Activated T-cell treated with anti-CD3 and anti-CD28 coated beads, Interleukin-2, amount 50 U/mL, for 72 hours (primary cell): ENCODE measurements at regions not wholly inside any gene's neighbourhood (a gene's known extent, or its start where the extent isn't known, plus 50 kb on each side); places are given as distances from the start of the nearest gene placed in this dataset.

ENCODE experiments used
- ATAC-seq, 2 donors: fragments of 150-1000 bp; cut with Tn5 transposase; replicated peaks in 1 of 2; 2 replicates each; pipeline ENCODE4 v1.10.0; 2021; ENCODE audit warnings: moderate library complexity in 2 of 2, mild to moderate bottlenecking in 1 of 2
- DNase-seq, 2 donors: peaks; one replicate each; pipeline ENCODE4 v3.0.0; 2021 to 2022; ENCODE audit warnings: mixed read lengths in 1 of 2
- H3K27ac Mint-ChIP-seq: one replicate; pipeline ENCODE4 v1.8.0; 2022; ENCODE audit warnings: mild to moderate bottlenecking, moderate library complexity, mixed read lengths
- H3K27me3 Mint-ChIP-seq: one replicate; pipeline ENCODE4 v1.8.0; 2022; ENCODE audit warnings: low read depth, mixed read lengths
- H3K36me3 Mint-ChIP-seq, 2 donors: one replicate each; pipeline ENCODE4 v1.8.0; 2022; ENCODE audit warnings: mixed read lengths in 2 of 2, mild to moderate bottlenecking in 1 of 2; ENCODE audit not compliant: insufficient read depth in 2 of 2
- H3K4me1 Mint-ChIP-seq: one replicate; pipeline ENCODE4 v1.8.0; 2022; ENCODE audit warnings: low read depth, mixed read lengths
- H3K4me3 Mint-ChIP-seq, 2 donors: one replicate each; pipeline ENCODE4 v1.8.0; 2022; ENCODE audit warnings: mild to moderate bottlenecking in 2 of 2, mixed read lengths in 2 of 2, moderate library complexity in 2 of 2
- H3K9me3 Mint-ChIP-seq, 2 donors: one replicate each; pipeline ENCODE4 v1.8.0; 2022; ENCODE audit warnings: mixed read lengths in 2 of 2

GRCh38 chr7:136062625-136063325 is 85.6 kb upstream of the MTPN start:
- peaks cover 24% of the 10 kb centered on the region for H3K4me1 Mint-ChIP-seq
- no peak overlapping the region for H3K4me3 Mint-ChIP-seq
- H3K36me3 Mint-ChIP-seq, result peaks cover 0 to 2% of the 10 kb centered on the region in 2 donors
- no peak for DNase-seq
- ATAC-seq, result no peak
- H3K27me3 Mint-ChIP-seq, result no peaks in the 10 kb centered on the region
- no peak overlapping the region for H3K27ac Mint-ChIP-seq
- H3K9me3 Mint-ChIP-seq, result no peaks in the 10 kb centered on the region

GRCh38 chr7:136061433-136061832 is 84.3 kb upstream of the MTPN start:
- Mint-ChIP-seq H3K9me3 (no peaks in the 10 kb centered on the region), H3K27ac (no peak overlapping the region), H3K36me3 (peaks cover 0 to 2% of the 10 kb centered on the region in 2 donors), H3K27me3 (no peaks in the 10 kb centered on the region), H3K4me3 (no peak overlapping the region), H3K4me1 (peaks cover 24% of the 10 kb centered on the region)
- no peak for ATAC-seq
- DNase-seq, result no peak

GRCh38 chr7:136058546-136058945 is 81.4 kb upstream of the MTPN start:
- Mint-ChIP-seq H3K36me3 (peaks cover 0 to 2% of the 10 kb centered on the region in 2 donors), H3K4me3 (no peak overlapping the region)

GRCh38 chr7:136057509-136057908 is 80.3 kb upstream of the MTPN start:
- Mint-ChIP-seq H3K27me3 (no peaks in the 10 kb centered on the region), H3K36me3 (peaks cover 0 to 2% of the 10 kb centered on the region in 2 donors), H3K27ac (no peak overlapping the region), H3K4me3 (no peak overlapping the region), H3K9me3 (no peaks in the 10 kb centered on the region), H3K4me1 (peaks cover 7% of the 10 kb centered on the region)
- ATAC-seq, result no peak
- DNase-seq, result no peak

More at GRCh38 chr7:136058546-136058945, 81.4 kb upstream of the MTPN start:
- DNase-seq, result no peak
- H3K27ac Mint-ChIP-seq, result peak overlapping the region; percentile 79
- H3K4me1 Mint-ChIP-seq, result peaks cover 8% of the 10 kb centered on the region
- no peak for ATAC-seq
- H3K9me3 Mint-ChIP-seq, result no peaks in the 10 kb centered on the region
- no peaks in the 10 kb centered on the region for H3K27me3 Mint-ChIP-seq

GRCh38 chr7:136056651-136057231 is 79.6 kb upstream of the MTPN start:
- H3K27ac Mint-ChIP-seq, result no peak overlapping the region
- peaks cover 7% of the 10 kb centered on the region for H3K4me1 Mint-ChIP-seq
- no peaks in the 10 kb centered on the region for H3K9me3 Mint-ChIP-seq
- peaks cover 0 to 2% of the 10 kb centered on the region in 2 donors for H3K36me3 Mint-ChIP-seq
- no peak for ATAC-seq
- DNase-seq, result no peak
- no peak overlapping the region for H3K4me3 Mint-ChIP-seq
- H3K27me3 Mint-ChIP-seq, result no peaks in the 10 kb centered on the region

- Mint-ChIP-seq H3K9me3 (no peaks in the 10 kb centered on the region), H3K27ac (no peak overlapping the region), H3K36me3 (peaks cover 0 to 2% of the 10 kb centered on the region in 2 donors), H3K4me1 (peaks cover 7% of the 10 kb centered on the region), H3K4me3 (no peak overlapping the region), H3K27me3 (no peaks in the 10 kb centered on the region)
- no peak for ATAC-seq
- DNase-seq, result no peak
Measured at GRCh38 chr7:136055266-136055665, 78.1 kb upstream of the MTPN start.

GRCh38 chr7:136053689-136054485 is 76.7 kb upstream of the MTPN start:
- H3K36me3 Mint-ChIP-seq, result no peaks in the 10 kb centered on the region
- H3K27ac Mint-ChIP-seq, result no peak overlapping the region
- ATAC-seq, result no peak
- peaks cover 7% of the 10 kb centered on the region for H3K4me1 Mint-ChIP-seq
- no peak overlapping the region for H3K4me3 Mint-ChIP-seq
- DNase-seq, result no peak
- H3K27me3 Mint-ChIP-seq, result no peaks in the 10 kb centered on the region
- H3K9me3 Mint-ChIP-seq, result peaks cover 2% of the 10 kb centered on the region in 2 donors

GRCh38 chr7:136051203-136051928 is 74.2 kb upstream of the MTPN start:
- Mint-ChIP-seq H3K27me3 (no peaks in the 10 kb centered on the region), H3K36me3 (peaks cover 0 to 4% of the 10 kb centered on the region in 2 donors), H3K27ac (no peak overlapping the region), H3K4me3 (no peak overlapping the region), H3K9me3 (peaks cover 4 to 9% of the 10 kb centered on the region in 2 donors), H3K4me1 (peaks cover 7% of the 10 kb centered on the region)
- ATAC-seq (no peak), DNase-seq (no peak)

GRCh38 chr7:136050462-136050847 is 73.3 kb upstream of the MTPN start:
- H3K27ac Mint-ChIP-seq, result no peak overlapping the region
- no peak for DNase-seq
- peaks cover 4 to 11% of the 10 kb centered on the region in 2 donors for H3K9me3 Mint-ChIP-seq
- H3K27me3 Mint-ChIP-seq, result peaks cover 3% of the 10 kb centered on the region
- no peak for ATAC-seq
- H3K4me3 Mint-ChIP-seq, result no peak overlapping the region
- H3K36me3 Mint-ChIP-seq, result peaks cover 2 to 6% of the 10 kb centered on the region in 2 donors
- peaks cover 7% of the 10 kb centered on the region for H3K4me1 Mint-ChIP-seq

GRCh38 chr7:136049818-136050461 is 72.8 kb upstream of the MTPN start:
- ATAC-seq, result no peak
- peaks cover 6 to 13% of the 10 kb centered on the region in 2 donors for H3K9me3 Mint-ChIP-seq
- H3K36me3 Mint-ChIP-seq, result peaks cover 4 to 11% of the 10 kb centered on the region in 2 donors
- no peak for DNase-seq
- peaks cover 7% of the 10 kb centered on the region for H3K4me1 Mint-ChIP-seq
- H3K4me3 Mint-ChIP-seq, result no peak overlapping the region
- no peak overlapping the region for H3K27ac Mint-ChIP-seq
- peaks cover 7% of the 10 kb centered on the region for H3K27me3 Mint-ChIP-seq

- no peak for ATAC-seq
- DNase-seq, result no peak
- peaks cover 7% of the 10 kb centered on the region for H3K27me3 Mint-ChIP-seq
- peaks cover 5 to 11% of the 10 kb centered on the region in 2 donors for H3K36me3 Mint-ChIP-seq
- H3K27ac Mint-ChIP-seq, result no peak overlapping the region
- peaks cover 8 to 13% of the 10 kb centered on the region in 2 donors for H3K9me3 Mint-ChIP-seq
- H3K4me3 Mint-ChIP-seq, result no peak overlapping the region
- peaks cover 4% of the 10 kb centered on the region for H3K4me1 Mint-ChIP-seq
Measured at GRCh38 chr7:136049117-136049516, 72.0 kb upstream of the MTPN start.

GRCh38 chr7:136046548-136046947 is 69.4 kb upstream of the MTPN start:
- Mint-ChIP-seq H3K9me3 (peaks cover 8 to 13% of the 10 kb centered on the region in 2 donors), H3K4me3 (no peak overlapping the region), H3K36me3 (peaks cover 7 to 11% of the 10 kb centered on the region in 2 donors), H3K4me1 (no peaks in the 10 kb centered on the region), H3K27ac (no peak overlapping the region), H3K27me3 (peaks cover 7% of the 10 kb centered on the region)
- DNase-seq, result no peak
- ATAC-seq, result no peak
